Type B pancreatic cell (in vitro differentiated cells): ENCODE measurements at regions not wholly inside any gene's neighbourhood (a gene's known extent, or its start where the extent isn't known, plus 50 kb on each side); places are given as distances from the start of the nearest gene placed in this dataset.

Experiments
- DNase-seq: peaks from one replicate; pipeline ENCODE4 v3.0.0; 2021; ENCODE audit warnings: mixed read lengths; ENCODE audit not compliant: unreplicated experiment; ENCODE audit errors: extremely low spot score
- H3K27ac Mint-ChIP-seq: 2 replicates; pipeline ENCODE4 v1.8.0; 2021; ENCODE audit warnings: mild to moderate bottlenecking, mixed read lengths
- H3K27me3 Mint-ChIP-seq: 2 replicates; pipeline ENCODE4 v1.8.0; 2021; ENCODE audit warnings: mixed read lengths
- H3K36me3 Mint-ChIP-seq: 2 replicates; pipeline ENCODE4 v1.8.0; 2021; ENCODE audit warnings: mixed read lengths
- H3K4me1 Mint-ChIP-seq: one replicate; pipeline ENCODE4 v1.8.0; 2021; ENCODE audit warnings: mixed read lengths; ENCODE audit not compliant: unreplicated experiment
- H3K4me3 Mint-ChIP-seq: 2 replicates; pipeline ENCODE4 v1.8.0; 2021; ENCODE audit warnings: mild to moderate bottlenecking, mixed read lengths
- H3K9me3 Mint-ChIP-seq: 2 replicates; pipeline ENCODE4 v1.8.0; 2021; ENCODE audit warnings: mixed read lengths
- TF ChIP-seq, protein P1 (sequence below): fragments of 200-600 bp; sonication (generic); conservative IDR thresholded peaks from 2 replicates; pipeline ENCODE4 v1.5.0; 2021; ENCODE audit warnings: antibody characterized with exemption, mild to moderate bottlenecking

DNA sequence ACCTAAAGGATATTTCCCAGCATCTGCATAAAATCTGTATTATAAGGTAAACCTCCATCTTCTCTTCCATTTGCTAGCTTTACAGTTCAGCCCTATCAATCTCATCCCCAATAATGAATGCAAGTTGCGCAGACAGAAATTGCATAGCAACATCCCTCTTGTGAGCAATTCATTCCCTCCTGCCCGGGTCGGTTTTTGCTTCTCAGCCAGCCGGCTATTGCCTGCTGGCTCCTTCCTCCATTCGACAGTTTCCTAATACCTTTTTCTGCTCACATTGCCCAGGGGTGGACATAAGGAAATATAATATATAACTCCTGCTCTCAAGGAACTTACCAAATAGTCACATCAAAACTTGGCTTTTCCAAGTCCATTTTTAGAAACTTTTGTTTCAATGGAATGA is 125.2 kb downstream of the FGF9 start:
- no peak overlapping the region for H3K4me3 Mint-ChIP-seq
- DNase-seq, result no peak
- TF ChIP-seq, protein P1, sequence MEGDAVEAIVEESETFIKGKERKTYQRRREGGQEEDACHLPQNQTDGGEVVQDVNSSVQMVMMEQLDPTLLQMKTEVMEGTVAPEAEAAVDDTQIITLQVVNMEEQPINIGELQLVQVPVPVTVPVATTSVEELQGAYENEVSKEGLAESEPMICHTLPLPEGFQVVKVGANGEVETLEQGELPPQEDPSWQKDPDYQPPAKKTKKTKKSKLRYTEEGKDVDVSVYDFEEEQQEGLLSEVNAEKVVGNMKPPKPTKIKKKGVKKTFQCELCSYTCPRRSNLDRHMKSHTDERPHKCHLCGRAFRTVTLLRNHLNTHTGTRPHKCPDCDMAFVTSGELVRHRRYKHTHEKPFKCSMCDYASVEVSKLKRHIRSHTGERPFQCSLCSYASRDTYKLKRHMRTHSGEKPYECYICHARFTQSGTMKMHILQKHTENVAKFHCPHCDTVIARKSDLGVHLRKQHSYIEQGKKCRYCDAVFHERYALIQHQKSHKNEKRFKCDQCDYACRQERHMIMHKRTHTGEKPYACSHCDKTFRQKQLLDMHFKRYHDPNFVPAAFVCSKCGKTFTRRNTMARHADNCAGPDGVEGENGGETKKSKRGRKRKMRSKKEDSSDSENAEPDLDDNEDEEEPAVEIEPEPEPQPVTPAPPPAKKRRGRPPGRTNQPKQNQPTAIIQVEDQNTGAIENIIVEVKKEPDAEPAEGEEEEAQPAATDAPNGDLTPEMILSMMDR, result no peak
- no peaks in the 10 kb centered on the region for H3K4me1 Mint-ChIP-seq
- H3K36me3 Mint-ChIP-seq, result no peaks in the 10 kb centered on the region
- H3K27me3 Mint-ChIP-seq, result peaks cover 3% of the 10 kb centered on the region
- H3K9me3 Mint-ChIP-seq, result no peaks in the 10 kb centered on the region
- no peak overlapping the region for H3K27ac Mint-ChIP-seq

DNA sequence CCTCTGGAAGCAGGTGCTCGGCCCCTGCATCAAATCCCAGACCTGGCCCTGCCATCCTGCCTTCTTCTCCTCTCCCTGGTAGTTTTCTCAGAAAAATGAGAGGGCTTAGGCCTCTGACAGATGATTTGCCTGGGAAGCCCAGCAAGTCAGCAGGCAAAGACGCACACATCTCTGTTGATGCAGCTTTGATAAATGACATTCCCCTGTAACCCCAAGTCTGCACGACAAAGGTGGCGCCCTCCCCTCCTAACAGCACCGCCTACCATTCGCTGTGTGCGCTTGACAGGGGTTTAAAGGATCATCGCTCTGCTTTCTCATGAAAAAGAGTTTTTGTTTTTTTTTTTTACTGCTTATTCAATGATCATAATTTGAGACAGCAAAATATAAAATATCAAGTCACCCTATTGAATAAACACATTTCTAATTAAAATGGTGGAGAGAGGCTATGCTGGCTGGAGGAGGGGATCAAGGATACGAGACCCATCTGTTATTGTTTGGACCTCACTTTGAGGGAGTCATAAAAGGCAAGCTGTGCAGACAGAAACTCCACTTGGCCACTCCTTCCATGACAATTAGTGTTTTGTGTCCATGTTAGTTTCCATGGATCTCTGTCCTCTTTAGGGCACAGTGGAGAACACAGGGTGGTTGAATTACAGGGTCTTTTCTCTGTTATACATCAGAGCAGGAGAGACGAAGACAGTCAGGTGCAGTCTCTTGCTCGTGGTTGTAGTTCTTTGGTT is 126.1 kb downstream of the FGF9 start:
- Mint-ChIP-seq H3K27ac (no peak overlapping the region), H3K4me1 (no peaks in the 10 kb centered on the region), H3K9me3 (no peaks in the 10 kb centered on the region), H3K27me3 (peaks cover 3% of the 10 kb centered on the region), H3K4me3 (no peak overlapping the region), H3K36me3 (no peaks in the 10 kb centered on the region)
- no peak for DNase-seq
- TF ChIP-seq, protein P1, result no peak

DNA sequence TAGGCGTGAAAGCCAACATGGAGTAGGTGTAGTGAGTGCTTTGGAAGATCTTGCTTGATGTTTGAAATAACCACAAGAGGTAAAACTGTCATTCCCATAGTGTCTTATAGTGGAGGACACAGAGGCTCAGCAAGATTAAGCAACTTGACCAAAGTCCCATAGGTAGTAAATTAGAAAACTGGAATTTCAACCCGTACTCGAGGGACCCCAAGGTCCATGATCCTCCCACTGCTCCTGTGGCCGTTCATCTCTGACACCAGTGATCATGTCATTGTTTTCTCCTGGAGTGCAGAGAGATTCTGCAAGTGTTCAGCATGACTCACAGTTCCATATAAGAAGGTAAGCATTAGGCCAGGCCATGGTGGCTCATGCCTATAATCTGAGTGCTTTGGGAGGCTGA is 126.9 kb downstream of the FGF9 start:
- H3K9me3 Mint-ChIP-seq, result no peaks in the 10 kb centered on the region
- H3K4me1 Mint-ChIP-seq, result no peaks in the 10 kb centered on the region
- TF ChIP-seq, protein P1, result no peak
- no peak overlapping the region for H3K27ac Mint-ChIP-seq
- H3K4me3 Mint-ChIP-seq, result no peak overlapping the region
- H3K27me3 Mint-ChIP-seq, result peaks cover 3% of the 10 kb centered on the region
- no peak for DNase-seq
- no peaks in the 10 kb centered on the region for H3K36me3 Mint-ChIP-seq

DNA sequence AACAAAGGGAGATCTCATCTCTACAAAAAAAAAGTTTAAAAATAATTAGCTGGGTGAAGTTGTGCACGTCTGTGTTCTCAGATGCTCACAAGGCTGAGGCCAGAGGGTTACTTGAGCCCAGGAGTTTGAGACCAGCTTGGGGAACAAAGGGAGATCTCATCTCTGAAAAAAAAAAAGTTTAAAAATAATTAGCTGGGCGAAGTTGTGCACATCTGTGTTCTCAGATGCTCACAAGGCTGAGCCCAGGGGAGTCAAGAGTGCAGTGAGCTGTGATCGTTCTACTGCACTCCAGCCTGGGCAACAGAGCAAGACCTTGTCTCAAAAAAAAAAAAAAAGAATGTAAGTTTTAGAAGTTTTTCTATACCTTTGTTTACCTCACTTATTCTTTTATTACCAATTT is 127.3 kb downstream of the FGF9 start:
- Mint-ChIP-seq H3K36me3 (no peaks in the 10 kb centered on the region), H3K4me3 (no peak overlapping the region), H3K27ac (no peak overlapping the region), H3K4me1 (no peaks in the 10 kb centered on the region), H3K9me3 (no peaks in the 10 kb centered on the region), H3K27me3 (peaks cover 3% of the 10 kb centered on the region)
- no peak for DNase-seq
- TF ChIP-seq, protein P1, result no peak

DNA sequence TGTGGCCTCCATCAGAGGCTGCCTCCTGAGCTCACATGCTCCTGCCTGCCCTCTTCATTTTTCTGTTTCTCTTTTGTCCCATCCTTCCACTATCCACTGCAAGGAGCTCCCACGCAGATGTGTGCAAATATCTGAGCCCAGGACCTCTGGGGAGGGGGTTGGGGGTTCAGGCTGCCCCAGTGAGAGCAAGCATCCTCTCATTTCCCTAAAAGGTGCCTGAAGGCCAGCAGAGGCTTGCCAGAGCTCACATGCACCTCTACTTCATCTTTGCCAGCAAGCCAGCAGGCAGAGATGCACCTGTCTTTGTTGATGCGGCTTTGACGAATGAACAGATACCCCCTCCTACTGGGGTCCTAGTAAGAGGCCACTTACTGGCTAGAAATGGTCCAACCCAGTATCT is 128.8 kb downstream of the FGF9 start:
- TF ChIP-seq, protein P1, result no peak
- H3K4me1 Mint-ChIP-seq, result no peaks in the 10 kb centered on the region
- no peaks in the 10 kb centered on the region for H3K36me3 Mint-ChIP-seq
- H3K4me3 Mint-ChIP-seq, result no peak overlapping the region
- no peak overlapping the region for H3K27ac Mint-ChIP-seq
- peaks cover 3% of the 10 kb centered on the region for H3K27me3 Mint-ChIP-seq
- no peaks in the 10 kb centered on the region for H3K9me3 Mint-ChIP-seq
- no peak for DNase-seq
